Activated T-cell treated with anti-CD3 and anti-CD28 coated beads for 24 hours (primary cell): ENCODE measurements at regions not wholly inside any gene's neighbourhood (a gene's known extent, or its start where the extent isn't known, plus 50 kb on each side); places are given as distances from the start of the nearest gene placed in this dataset.
"Not testable (repeated sequence)": the region's sequence is repeated elsewhere in the genome, so short reads cannot be mapped to it uniquely, and the experiment has no call there.

Experiments
- DNase-seq: peaks from one replicate; pipeline ENCODE4 v3.0.0-alpha.2; 2020; ENCODE audit warnings: low read depth

GRCh38 chr6:97456070-97456469 lies 173.1 kb upstream of the MMS22L start:
- no peak for DNase-seq

- no peak for DNase-seq
Measured at GRCh38 chr6:97459535-97459934, 176.5 kb upstream of the MMS22L start.

GRCh38 chr6:97459986-97460385 lies 177.0 kb upstream of the MMS22L start:
- DNase-seq, result no peak

- no peak for DNase-seq
Measured at GRCh38 chr6:97460394-97461080, 177.5 kb upstream of the MMS22L start.

GRCh38 chr6:97461218-97461617 lies 178.2 kb upstream of the MMS22L start:
- DNase-seq, result no peak

- DNase-seq, result no peak
Measured at GRCh38 chr6:97462031-97462430, 179.0 kb upstream of the MMS22L start.

- no peak for DNase-seq
Measured at GRCh38 chr6:97462938-97463598, 180.1 kb upstream of the MMS22L start.

GRCh38 chr6:97465877-97466561 lies 183.0 kb upstream of the MMS22L start:
- DNase-seq, result no peak

- DNase-seq, result no peak
Measured at GRCh38 chr6:97468981-97469380, 186.0 kb upstream of the MMS22L start.

GRCh38 chr6:97469451-97469850 lies 186.4 kb upstream of the MMS22L start:
- DNase-seq, result no peak

- no peak for DNase-seq
Measured at GRCh38 chr6:97470322-97470721, 187.3 kb upstream of the MMS22L start.

- no peak for DNase-seq
Measured at GRCh38 chr6:97473979-97474378, 191.0 kb upstream of the MMS22L start.

GRCh38 chr6:97497713-97498331 lies 214.8 kb upstream of the MMS22L start:
- DNase-seq, result peak; percentile 33

- DNase-seq, result no peak
Measured at GRCh38 chr6:97501853-97502252, 218.8 kb upstream of the MMS22L start.

- no peak for DNase-seq
Measured at GRCh38 chr6:97508646-97509045, 225.6 kb upstream of the MMS22L start.

- not testable (repeated sequence) for DNase-seq
Measured at GRCh38 chr6:97513260-97513659, 230.2 kb upstream of the MMS22L start.

- DNase-seq, result no peak
Measured at GRCh38 chr6:97524811-97525210, 241.8 kb upstream of the MMS22L start.

- no peak for DNase-seq
Measured at GRCh38 chr6:97535800-97536199, 252.8 kb upstream of the MMS22L start.

GRCh38 chr6:97548354-97548753 lies 265.3 kb upstream of the MMS22L start:
- DNase-seq, result no peak

- no peak for DNase-seq
Measured at GRCh38 chr6:97557355-97557754, 274.3 kb upstream of the MMS22L start.

GRCh38 chr6:97563529-97563928 lies 280.5 kb upstream of the MMS22L start:
- no peak for DNase-seq

GRCh38 chr6:97572943-97573342 lies 289.9 kb upstream of the MMS22L start:
- DNase-seq, result no peak

- no peak for DNase-seq
Measured at GRCh38 chr6:97586344-97586743, 303.3 kb upstream of the MMS22L start.
